ENCODE measurements at regions not wholly inside any gene's neighbourhood (a gene's known extent, or its start where the extent isn't known, plus 50 kb on each side); places are given as distances from the start of the nearest gene placed in this dataset.
"Not testable (repeated sequence)": the region's sequence is repeated elsewhere in the genome, so short reads cannot be mapped to it uniquely, and the experiment has no call there.

DNA sequence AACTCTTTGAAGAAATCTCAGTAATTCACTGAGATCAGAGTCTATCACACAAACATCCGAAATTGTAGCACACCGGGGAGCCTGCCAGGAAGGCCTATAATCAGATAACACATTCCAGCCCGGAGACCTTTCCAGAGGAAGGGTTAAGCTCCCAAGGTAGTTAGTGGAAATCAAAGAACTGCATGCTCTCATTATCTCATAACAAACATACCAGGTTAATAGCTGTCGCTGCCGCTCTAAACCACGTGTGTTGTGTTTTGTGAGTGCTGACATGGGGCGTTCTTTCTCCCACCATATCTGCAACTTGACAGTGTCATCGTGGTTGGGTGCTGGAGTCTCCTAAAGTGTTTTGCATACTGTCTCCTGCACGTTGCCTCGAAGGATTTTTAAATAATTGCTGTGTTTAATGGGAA, 120.7 kb upstream of the CARD11 start:
- no peak for DNase-seq

DNA sequence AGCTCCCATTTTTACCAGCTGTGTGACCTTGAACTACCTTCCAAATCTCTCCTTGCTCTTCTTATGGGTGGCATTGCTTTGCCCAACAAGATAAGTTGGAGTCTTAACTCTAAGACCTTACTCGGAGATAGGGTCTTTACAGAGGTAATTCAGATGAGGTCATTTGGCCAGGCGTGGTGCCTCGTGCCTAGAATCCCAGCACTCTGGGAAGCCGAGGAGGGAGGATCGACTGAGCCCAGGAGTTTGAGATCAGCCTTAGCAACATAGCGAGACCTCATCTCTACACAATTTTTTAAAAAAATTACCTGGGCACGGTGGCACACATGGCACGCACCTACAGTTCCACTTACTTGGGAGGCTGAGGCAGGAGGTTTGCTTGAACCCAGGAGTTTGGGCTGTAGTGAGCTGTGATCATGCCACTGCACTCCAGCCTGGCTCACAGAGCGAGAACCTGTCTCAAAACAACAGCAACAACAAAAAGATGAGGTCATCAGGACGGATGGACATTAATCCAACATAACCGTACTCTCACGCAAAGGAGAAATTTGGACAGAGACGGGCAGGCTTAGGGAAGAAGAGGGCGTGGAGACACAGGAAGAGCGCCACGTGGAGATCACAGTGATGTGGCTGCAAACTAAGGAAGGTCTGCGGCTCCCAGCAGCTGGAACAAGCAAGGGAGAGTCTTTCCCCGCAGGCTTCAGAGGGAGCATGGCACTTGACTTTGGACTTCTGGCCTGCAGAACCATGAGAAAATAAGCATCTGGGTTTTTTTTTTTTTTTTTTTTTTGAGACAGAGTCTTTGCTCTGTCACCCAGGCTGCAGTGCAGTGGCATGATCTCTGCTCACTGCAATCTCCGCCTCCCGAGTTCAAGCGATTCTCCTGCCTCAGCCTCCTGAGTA, 122.3 kb upstream of the CARD11 start:
- no peak for DNase-seq

DNA sequence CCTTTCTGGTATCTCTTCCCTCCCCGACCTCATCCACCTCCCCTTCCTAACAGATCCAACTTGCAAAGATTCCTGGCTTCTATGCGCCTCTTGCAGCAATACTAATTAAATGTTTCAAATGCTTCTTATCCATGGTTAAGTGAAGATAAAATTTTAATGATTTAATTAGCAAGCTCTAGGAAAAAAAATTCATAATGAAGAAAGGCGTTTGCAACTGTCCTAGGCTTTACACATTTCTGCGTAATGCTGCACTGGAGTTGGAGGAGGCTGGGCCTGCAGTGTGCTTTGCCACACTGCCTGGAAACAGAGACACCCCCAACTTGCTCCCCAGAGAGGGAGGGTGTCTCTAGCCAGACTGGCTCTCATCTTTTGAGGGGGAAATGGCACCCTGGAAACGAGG, 123.9 kb upstream of the CARD11 start:
- no peak for DNase-seq

DNA sequence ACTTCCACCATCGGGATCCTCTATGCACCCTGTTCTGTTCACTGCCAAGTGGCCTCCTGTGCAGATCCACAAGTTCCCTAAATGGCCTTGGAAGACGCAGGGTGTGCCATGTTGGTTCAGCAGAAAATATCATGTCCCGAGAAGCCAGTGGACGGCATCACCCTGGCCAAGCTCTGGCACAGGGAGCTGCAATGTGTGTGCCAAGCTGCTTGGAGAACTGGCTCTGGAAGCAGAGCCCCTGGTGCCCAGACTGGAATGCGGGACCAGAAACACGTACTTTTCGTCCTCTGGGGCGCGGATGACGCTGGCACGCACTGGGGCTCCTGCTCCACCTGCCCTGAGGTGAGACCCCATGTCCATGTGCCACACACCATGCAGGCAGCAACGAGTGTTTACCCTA, 124.7 kb upstream of the CARD11 start:
- no peak for DNase-seq

DNA sequence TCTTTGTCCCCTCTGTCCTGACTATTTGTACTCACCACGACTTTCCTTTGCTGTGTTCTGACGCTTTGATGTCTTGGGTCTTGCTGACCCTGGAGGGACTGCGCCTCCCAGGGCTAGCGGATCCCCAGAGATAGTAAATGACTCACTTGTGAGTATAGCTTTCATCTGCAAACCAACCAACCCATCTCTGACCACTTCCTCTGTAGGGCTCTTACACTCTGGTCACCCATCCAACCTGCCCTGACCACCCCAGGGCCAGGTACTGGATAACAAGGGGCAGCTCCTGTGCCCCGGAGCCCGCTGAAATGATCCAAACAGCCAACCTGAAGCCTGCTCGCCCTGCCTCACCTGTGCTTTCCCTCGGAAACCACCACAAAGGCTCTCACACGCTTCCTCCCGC, 125.2 kb upstream of the CARD11 start:
- DNase-seq: no peak

DNA sequence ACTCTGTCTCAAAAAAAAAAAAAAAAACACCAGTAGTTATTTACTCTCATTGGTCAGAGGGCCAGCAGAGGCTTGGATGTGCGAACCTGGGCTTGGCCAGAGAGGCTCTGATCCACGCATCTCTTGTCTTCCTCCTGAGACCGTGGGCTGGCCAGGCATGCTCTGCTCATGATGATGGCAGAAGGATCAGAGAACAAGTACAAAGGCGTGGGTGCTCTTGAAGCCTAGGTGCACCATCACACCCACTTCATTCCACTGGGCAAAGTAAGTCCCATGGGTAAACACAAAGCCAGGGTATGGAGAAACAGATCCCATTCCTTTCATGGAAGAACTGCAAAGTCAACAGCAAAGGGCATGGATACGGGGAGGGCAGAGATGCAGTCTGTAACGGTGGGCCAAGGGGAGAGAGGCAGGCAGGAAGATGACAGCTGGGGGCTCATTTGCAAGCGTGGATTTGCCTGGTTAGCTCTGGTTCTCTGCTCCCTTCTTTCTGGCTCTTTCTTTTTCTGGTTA, 128.2 kb upstream of the SDK1 start:
- no peak for DNase-seq

DNA sequence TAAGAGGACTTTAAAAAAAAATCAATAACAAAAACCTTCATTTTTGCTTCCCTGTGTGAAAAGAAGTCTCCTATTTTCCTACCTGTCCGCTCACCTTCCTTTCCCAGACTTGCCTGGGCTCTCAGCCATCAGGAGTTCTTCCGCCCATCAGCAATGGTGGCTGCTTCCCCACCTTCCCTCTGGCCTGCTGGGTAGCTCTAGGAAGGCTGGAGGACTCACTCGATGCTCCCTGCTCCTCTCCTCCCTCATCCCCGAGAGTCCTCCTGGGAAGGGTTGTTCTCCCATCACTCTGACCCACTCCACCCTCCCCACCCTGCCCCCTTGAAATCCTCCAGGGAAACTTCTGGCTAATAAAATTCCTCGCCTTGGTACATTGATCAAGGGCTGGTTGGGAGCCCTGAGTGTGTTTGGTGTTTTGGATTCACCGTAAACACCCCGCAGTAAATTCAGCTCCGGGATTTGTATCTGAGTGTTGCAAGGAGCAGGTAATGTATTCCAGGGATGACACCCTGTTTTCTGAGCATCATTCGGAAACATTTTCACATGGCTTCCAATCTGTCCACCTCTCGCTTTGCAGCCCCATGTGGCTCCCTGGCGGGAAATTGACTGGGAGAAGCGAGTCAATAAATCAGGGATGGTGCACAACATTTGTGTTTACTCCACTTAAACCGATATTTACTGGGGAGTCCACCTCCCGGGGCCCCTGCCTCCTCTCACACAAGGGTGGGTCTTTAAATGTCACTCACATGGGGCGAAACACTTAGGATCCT, 126.4 kb upstream of the SDK1 start:
- DNase-seq: no peak

DNA sequence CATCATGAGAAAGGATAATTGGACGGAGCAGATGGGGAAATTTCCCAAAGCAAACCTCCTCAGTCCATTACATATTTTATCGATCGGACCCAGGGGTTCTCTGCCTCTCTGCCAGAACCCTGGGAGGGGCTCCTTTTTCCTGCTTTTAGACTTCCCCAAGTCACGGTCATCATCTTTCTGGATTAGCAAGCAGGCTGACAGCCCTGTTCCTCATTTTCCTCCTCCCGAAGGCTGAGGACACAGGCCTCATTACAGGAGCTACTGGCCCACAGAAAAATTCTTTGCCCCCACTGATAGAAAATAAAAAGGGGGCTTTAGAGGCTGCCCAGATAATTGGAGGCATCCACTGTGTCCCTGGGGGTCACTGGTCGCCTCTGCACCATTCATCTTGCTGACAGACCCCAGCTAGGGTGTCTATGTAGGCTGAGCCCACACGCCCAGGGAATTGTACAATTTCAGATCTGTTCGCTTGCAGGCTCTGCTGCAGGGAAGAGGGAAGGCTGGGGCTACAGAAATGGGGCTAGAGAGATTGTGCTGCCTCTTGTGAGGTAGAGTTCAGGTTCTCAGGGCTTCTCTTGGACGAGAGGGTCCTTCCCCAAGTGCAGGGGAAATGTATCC, 125.7 kb upstream of the SDK1 start:
- no peak for DNase-seq

DNA sequence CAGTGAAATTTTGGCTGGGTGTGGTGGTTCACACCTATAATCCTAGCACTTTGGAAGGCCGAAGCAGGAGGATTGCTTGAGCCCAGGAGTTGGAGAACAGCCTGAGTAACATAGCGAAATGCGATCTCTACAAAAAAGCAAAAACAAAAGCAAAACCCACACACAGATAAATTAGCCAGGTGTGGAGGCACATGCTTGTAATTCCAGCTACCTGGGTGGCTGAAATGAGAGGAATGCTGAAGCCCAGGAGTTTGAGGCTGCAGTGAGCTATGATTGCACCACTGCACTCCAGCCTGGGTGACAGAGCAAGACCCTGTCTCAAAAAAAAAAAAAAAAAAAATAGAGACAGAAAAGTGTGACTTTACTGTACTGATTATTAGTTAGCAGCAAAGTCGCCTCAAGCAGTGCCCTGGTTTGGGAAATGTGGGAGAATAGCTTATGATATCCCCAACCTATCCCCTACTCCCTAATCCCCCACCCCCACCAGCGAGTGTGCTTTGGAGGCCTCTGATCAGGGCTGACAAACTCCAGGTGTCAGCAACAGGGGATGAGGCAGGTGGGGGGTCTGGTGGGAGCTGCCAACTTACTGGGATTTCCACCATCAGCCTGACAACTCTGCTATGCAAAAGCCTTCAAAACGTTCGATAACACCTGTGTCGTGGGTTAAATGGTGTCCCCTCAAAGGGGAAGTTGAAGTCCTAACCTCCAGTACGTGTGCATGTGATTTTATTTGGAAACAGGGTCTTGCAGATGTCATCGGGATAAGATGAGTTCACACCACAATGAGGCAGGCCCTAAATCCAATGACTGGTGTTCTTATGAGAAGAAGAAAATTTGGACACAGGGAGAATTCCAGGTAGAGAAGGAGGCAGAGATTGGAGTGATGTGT, 124.7 kb upstream of the SDK1 start:
- DNase-seq: no peak

DNA sequence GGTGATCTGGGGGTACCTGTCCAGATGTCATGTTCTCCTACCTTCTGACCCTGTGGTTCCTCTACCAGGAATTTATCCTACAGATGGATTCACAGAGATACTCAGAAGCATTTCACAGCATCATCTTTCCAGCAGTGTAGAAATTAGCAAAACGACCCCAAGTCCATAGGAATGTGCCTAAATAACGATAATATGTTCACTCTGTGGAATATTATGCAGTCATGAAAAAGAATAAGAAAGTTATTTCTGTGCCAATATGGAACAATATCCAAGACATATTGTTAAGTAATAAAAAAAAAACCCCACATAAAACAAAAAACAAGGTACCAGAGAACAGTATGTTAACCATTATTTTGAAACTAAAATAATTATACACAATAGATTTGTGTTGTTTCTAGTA, 123.8 kb upstream of the SDK1 start:
- no peak for DNase-seq

DNA sequence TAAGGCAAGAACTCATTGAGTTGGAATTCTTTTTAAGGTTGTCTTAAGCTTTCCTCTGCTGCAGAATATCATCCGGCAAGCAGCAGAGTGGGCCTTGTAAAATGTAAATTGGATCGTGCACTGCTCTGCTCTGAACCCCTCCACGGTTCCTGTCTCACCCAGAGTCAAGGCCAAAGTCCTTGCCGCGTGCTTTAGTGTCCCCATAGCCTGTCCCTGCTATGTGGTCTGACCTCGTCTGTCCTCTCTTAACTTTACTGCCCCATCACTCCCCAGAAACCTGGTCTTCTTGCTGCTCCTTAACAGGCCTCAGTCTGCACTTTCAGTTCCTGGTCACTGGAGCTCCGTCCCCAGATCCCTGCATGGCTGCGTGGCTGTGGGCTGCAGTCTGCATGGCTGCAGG, 121.6 kb upstream of the SDK1 start:
- no peak for DNase-seq

DNA sequence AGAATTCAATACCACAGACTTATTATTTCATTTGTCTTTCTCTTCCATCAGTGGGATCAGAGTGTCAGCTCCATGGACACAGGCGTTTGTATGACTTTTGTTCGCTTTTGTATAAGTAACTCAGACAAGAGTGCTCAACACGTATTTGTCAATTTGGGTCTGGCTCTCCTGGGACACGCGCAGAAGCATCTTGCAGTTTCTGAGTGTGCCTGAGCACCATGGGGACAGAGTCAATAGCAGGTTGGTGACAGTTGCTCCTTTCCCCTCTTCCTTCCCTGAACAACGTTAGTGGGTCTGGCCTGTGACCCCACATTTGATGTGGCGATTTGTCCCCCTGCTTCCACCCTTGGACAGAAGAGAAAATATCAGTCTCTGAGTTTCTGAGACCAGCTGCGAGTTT, 120.4 kb upstream of the SDK1 start:
- no peak for DNase-seq

DNA sequence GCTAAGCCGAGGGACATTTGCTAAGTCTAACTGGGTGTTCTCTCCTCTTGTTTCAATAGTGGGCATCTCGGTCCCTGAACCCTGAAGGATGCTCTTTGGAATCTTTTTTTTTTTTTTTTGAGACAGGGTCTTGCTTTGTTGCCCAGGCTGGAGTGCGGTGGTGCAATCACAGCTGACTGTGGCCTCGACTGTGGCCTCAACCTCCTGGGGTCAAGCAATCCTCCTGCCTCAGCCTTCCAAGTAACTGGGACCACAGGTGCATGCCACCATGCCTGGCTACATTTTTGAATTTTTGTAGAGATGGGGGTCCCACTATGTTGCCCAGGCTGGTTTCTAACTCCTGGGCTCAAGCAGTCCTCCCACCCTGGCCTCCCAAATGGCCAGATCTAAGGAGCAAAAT, 119.0 kb upstream of the SDK1 start:
- DNase-seq: not testable (repeated sequence)

DNA sequence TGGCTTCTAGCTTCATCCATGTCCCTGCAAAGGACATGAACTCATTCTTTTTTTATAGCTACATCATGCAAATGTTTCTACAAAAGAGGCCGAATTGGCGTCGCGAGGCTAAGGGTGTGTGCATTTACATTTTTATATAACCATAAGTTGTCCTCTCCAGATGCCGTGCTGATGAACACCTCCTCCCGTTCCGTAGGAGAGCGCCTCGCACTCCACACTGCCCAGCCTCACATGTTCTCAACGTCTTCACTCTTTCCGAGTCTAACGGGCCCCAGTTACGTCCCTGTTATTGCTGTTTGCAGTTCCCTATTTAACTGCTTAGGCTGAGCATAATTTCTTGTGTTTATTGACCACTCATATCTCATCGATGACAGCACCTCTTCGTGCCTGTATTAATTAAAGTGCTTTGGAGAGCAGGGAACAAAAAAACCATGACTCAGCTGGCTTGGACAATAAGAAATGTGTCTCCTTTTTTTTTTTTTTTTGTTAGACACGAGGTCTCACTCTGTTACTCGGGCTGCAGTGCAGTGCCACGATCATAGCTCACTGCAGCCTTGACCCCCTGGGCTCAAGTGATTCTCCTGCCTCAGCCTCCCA, 113.5 kb upstream of the SDK1 start:
- DNase-seq: no peak

DNA sequence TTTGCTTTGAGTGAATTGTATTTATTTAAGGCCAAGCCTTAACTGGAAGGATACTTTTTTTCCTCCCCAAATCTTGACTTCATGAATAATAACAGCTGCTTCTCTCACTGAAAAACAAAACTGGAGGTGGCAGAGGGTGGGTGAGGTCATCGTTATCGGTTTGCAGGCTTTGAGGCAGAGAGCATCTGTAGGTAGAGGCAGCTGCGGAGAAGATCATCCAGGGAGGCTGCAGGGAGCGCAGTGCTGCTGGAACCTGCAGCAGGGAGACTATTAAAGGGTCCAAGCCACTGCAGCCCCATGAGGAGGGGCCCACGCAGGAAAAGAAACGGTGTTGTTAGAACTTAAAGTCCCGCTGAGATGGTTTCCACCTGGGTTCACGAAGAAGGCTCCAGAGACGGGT, 112.1 kb upstream of the SDK1 start:
- no peak for DNase-seq

DNA sequence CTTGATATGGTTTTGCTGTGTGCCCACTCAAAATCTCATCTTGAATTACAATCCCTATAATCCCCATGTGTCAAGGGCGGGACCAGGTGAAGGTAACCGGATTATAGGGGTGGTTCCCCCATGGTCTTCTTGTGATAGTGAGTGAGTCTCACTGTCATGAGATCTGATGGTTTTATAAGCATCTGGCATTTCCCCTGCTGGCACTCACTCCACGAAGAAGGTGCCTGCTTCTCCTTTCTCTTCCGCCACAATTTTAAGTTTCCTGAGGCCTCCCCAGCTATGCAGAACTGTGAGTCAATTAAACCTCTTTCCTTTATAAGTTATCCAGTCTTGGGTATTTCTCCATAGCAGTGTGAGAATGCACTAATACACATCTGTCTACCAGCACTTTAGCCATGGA, 109.5 kb upstream of the SDK1 start:
- DNase-seq: no peak

DNA sequence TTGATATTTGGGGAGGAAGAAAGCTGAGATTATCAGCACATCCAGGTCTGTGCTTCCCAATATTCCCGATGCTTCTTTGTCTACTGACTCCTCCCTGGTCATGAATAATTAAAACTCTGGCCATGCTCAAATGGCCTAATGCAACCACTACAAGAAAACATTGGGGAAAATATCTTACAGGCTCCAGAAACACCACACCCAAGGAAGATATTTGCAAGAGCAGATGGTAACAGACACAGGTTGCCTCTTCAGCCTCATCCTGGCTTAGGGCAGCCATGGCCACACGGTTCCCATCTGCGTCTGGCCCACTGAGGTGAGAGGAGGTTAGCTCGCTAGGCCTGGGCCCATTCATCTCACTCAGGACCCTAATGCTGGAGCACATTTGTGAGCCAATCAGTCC, 108.4 kb upstream of the SDK1 start:
- DNase-seq: no peak

DNA sequence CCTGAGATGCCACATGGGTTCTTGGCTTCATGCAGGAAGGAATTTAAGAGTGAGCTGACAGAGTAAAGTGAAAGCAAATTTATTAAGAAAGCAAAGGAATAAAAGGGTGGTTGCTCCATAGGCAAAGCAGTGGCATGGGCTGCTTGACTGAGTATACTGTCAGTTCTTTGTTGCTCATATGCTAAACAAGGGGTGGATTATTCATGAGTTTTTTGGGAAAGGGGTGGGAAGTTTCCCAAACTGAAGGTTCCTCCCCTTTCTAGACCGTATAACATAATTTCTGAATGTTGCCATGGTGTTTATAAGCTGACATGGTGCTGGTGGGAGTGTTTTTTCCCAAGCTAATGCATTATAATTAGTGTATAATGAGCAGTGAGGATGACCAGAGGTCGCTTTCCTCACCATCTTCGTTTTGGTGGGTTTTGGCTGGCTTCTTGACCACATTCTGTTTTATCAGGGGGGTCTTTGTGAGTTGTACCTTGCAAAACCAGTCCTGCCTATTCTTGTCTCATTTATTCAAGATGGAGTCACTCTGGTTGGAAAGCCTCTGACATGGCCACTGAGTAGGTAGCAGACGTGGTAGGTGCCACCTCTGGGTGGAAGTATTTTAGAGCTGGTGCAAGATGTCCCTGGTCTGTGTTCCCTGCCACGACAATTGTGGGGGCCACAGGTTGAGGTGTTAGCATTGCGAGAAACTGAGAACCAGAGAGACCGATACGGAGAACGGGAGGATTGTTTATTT, 107.5 kb upstream of the SDK1 start:
- no peak for DNase-seq

DNA sequence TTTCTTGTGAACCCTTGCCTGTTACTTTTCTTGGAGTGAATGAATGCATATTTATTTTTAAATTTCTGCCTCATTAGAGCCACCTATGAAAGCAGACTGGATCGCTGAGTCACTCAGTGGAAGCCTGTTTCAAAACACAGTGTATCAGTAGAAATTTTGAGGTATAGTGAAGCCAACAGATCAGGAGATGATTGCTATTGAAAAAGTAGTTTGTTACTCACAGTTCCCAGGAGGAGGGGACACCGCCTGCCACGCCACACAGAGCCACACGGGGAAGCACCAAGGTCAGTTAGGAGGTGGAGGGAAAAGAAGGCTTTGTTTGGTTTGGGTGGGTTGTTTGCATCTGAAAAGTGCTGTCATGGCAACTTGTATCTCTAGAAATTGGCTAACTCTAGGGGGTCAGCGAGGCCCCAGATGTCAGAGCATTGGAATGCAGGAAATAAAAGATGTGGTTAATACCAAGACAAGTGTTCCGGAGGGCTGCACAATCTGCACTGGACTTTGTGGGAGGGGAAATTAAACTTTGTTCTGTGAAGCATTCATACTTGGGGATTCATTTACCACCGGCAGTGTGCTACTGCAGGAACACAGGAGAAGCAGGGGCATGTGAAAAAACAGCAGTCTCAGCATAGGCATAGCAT, 106.4 kb upstream of the SDK1 start:
- peak; percentile 88 for DNase-seq

DNA sequence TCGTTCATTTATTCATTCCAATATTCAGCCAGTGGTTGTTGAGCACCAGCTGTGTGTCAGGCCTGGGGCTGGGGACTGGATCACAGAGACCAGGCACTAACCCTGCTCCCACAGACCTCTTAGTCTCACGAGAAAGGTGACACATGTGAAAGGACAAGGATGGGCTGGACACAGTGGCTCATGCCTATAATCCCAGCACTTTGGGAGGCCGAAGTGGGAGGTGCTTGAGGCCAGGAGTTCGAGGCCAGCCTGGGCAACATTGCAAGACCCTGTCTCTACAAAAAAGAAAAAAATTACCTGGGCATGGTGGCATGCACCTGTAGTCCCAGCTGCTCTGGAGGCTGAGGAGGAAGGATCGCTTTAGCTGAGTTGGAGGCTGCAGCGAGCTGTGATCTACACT, 105.9 kb upstream of the SDK1 start:
- DNase-seq: no peak
